Endothelial cell of umbilical vein (primary cell): ENCODE measurements at regions not wholly inside any gene's neighbourhood (a gene's known extent, or its start where the extent isn't known, plus 50 kb on each side); places are given as distances from the start of the nearest gene placed in this dataset.

Experiments
- EZH2 ChIP-seq: IDR thresholded peaks from 2 replicates; pipeline ENCODE4 v1.6.1; 2012; ENCODE audit warnings: borderline replicate concordance, low read depth, mild to moderate bottlenecking, moderate library complexity, low read length, inconsistent platforms; ENCODE audit not compliant: severe bottlenecking
- POLR2A ChIP-seq: IDR thresholded peaks from 2 replicates; pipeline ENCODE4 v1.6.1; 2012; ENCODE audit warnings: low read depth, mild to moderate bottlenecking, control low read depth, low read length
- POLR2AphosphoS5 ChIP-seq: IDR thresholded peaks from 2 replicates; pipeline ENCODE4 v1.6.1; 2012; ENCODE audit warnings: low read depth, mild to moderate bottlenecking, control low read depth, low read length, moderate library complexity; ENCODE audit not compliant: insufficient read depth

- TF ChIP-seq POLR2AphosphoS5: no peak
- no peak for TF ChIP-seq POLR2A
- TF ChIP-seq EZH2: no peak
Observed at GRCh38 chr2:7111626-7112025, 194.4 kb downstream of the RNF144A start.
